ENCODE measurements at regions not wholly inside any gene's neighbourhood (a gene's known extent, or its start where the extent isn't known, plus 50 kb on each side); places are given as distances from the start of the nearest gene placed in this dataset.
"Not testable (repeated sequence)": the region's sequence is repeated elsewhere in the genome, so short reads cannot be mapped to it uniquely, and the experiment has no call there.

- not testable (repeated sequence) for H3K4me3 ChIP-seq (ENCODE audit: low read depth in 1 of 2, low read length in 2 of 2); H3K27me3 ChIP-seq (ENCODE audit: control insufficient read depth in 1 of 2, insufficient read depth in 2 of 2, low read length in 2 of 2); H3K9ac ChIP-seq (ENCODE audit: low read depth in 1 of 2, low read length in 2 of 2); H3K27ac ChIP-seq (ENCODE audit: low read depth, low read length); H3K4me1 ChIP-seq (ENCODE audit: control insufficient read depth in 1 of 2, insufficient read depth in 2 of 2, low read length in 2 of 2); H3K36me3 ChIP-seq (ENCODE audit: control insufficient read depth in 1 of 2, insufficient read depth in 2 of 2, low read length in 2 of 2); H3K9me3 ChIP-seq (ENCODE audit: control insufficient read depth in 1 of 2, low read length in 2 of 2)
Observed at GRCh38 chrX:151113200-151113599, 63.2 kb upstream of the GPR50 start.

Measured in duodenal mucosa (tissue), 2 donors.